AG08396 (cell line): ENCODE measurements at regions not wholly inside any gene's neighbourhood (a gene's known extent, or its start where the extent isn't known, plus 50 kb on each side); places are given as distances from the start of the nearest gene placed in this dataset.
"Not testable (repeated sequence)": the region's sequence is repeated elsewhere in the genome, so short reads cannot be mapped to it uniquely, and the experiment has no call there.

Source experiments
- DNase-seq: peaks from one replicate; pipeline ENCODE4 v3.0.0; 2012; ENCODE audit warnings: low spot score, mixed read lengths

DNA sequence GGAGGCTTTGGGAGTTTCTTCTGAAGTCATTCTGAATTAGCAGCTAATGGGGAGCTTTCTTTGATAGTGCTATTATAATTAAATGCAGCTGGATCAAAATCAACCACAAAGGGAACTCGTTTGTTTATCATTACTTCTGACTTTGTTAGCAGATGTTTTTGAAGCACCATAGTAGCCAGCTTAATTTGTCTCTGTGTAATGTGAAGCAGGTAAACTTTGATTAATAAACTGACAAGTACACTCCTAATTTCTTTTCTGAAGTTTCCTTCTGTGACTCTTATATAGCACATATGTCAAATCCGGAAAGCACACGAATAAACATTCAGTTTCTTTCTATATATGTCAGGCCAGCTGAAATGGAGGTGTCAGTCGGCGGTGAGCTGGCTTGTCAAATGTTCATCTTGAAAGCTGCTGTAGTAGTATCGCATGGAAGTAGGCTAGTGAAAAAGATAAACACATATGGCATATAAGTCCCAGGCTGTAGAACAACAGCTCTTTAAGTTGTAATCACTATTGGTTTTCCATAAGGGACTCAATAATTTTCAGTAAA lies 451.9 kb upstream of the ZEB2 start:
- DNase-seq, result no peak

DNA sequence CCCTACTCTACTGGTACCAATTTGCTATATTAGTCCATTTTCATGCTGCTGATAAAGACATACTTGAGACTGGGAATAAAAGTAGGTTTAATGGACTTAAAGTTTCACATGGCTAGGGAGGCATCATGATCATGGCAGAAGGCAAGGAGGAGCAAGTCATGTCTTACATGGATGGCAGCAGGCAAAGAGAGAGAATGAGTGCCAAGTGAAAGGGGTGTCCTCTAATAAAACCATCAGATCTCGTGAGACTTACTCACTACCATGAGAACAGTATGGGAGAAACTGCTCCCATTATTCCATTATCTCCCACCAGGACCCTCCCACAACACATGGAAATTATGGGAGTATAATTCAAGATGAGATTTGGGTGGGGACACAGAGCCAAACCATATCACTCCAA lies 450.5 kb upstream of the ZEB2 start:
- DNase-seq, result not testable (repeated sequence)

- DNase-seq, result not testable (repeated sequence)
These were observed 449.6 kb upstream of the ZEB2 start for GRCh38 chr2:144969564-144969963.

- no peak for DNase-seq
These were observed 448.0 kb upstream of the ZEB2 start for GRCh38 chr2:144967961-144968360.

- DNase-seq, result no peak
These were observed 445.3 kb upstream of the ZEB2 start for GRCh38 chr2:144965172-144965571.

- DNase-seq, result no peak
These were observed 443.1 kb upstream of the ZEB2 start for GRCh38 chr2:144963031-144963430.

GRCh38 chr2:144959416-144959815 lies 439.5 kb upstream of the ZEB2 start:
- DNase-seq, result no peak

DNA sequence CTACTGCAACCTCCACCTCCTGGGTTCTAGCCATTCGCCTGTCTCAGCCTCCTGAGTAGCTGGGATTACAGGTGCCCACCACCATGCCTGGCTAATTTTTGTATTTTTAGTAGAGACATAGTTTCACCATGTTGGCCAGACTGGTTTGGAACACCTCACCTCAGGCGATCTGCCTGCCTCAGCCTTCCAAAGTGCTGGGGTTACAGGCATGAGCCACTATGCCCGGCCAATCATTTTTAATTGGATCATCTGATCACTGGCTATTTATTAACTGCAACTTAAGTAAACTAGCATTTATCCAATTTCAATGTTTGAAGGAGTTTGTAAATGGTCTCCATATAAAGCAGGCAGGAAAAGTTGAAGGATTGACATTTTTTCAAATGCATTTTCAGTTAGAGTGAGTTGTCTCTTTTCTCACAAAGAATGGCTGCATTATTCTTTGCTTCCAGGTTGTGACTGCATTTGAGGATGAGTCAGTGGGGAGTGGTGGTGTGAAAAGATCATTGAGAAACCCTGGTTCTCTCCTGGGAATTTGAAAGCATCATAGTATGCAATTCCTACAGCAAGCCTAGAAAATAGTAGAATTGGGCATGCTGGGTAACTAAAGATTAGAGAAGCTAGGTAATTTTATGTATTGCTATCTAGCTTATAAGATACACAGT lies 431.1 kb upstream of the ZEB2 start:
- DNase-seq, result peak; percentile 38

DNA sequence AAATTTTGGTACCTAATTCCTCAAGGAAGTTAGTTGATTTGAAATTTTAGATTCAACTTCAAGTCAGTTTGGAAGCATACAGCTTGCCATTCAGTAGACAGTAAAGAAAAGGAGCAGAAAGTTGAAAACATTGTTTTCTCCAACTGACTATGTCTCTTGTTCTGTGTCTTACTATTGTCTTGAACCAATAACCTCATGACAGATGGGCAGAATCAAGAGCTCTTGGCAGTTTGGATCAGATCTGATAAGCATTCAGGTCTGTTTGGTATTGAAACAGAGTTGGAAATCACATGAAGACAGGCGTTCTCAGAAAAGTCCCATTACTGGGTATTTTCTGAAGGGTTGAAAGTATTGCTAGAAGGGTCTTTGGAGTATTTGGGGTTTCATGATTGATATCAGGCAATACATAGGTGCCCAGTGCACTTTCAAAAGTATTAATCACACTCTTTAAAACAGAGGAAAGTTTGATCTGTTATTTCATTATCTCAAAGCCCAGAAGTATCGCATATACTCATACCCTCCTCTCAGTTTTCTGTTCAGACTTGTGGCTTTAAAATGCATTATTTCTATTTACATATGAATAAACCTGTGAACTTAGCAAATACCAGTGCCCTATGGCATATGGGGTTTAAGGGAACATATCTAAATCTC lies 428.4 kb upstream of the ZEB2 start:
- DNase-seq, result no peak

DNA sequence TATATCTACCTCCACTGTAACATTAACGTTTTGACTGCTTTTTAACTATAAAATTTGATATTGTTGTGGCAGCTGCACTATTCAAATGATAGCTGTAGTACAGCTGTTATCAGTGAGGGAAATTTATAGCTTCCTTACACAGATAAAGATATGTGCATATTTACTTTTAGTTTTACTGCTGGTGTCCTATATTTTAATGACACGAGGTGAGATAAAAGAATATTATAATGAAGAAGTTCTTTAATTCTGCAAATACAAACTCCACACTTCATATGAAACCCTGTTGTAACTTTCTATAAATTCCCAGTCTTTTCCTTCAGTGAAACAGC lies 427.8 kb upstream of the ZEB2 start:
- DNase-seq, result no peak

DNA sequence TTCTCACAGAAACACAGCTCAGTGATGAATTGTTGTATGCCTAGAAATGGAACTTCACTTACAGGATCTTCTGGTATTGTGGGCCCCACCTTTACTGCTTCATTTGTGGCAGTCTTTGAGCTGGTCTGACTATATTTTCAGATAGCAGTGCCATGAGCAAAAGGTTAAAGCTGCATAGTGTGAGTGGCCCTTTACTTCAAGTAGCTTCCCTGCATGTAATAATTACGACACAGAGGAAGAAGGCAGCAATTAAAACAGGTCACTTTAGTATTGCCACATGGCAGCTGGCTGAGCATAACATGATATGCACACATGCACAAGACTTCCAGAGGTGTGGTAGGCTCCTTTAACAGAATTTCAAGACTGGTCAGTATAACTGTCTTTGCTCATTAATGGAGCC lies 426.3 kb upstream of the ZEB2 start:
- no peak for DNase-seq

- no peak for DNase-seq
These were observed 424.8 kb upstream of the ZEB2 start for GRCh38 chr2:144944546-144945220.

GRCh38 chr2:144943986-144944385 lies 424.1 kb upstream of the ZEB2 start:
- DNase-seq, result peak; percentile 12

DNA sequence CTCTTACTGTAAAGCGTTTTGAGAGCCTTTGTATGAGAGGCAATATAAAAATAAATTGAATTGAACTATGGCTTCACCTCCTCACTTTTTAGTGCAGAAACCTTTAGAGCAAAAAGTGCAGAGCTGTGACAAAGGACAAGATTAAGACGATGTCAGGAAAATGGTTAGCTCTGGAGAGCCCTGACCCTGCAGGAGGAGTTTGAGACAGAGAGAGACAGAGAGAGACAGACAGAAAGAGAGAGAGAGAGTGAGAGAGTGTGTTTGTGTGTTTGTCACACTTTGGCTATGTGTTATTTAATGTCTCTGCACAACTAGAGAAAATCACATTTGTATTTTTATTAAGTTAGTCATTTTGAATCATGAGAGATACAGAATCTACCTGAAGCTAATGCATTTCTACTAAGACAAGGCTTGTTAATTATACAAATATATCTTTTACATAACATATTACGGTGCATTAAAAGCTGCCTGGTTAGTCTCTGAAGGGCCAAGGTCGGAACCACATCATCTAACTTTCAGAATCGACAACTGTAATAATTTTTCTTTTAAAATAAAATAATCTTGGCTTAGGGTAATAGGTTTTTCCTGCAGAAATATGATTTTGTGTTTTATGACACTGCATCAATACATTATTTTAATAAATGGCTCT lies 423.5 kb upstream of the ZEB2 start:
- DNase-seq, result no peak

DNA sequence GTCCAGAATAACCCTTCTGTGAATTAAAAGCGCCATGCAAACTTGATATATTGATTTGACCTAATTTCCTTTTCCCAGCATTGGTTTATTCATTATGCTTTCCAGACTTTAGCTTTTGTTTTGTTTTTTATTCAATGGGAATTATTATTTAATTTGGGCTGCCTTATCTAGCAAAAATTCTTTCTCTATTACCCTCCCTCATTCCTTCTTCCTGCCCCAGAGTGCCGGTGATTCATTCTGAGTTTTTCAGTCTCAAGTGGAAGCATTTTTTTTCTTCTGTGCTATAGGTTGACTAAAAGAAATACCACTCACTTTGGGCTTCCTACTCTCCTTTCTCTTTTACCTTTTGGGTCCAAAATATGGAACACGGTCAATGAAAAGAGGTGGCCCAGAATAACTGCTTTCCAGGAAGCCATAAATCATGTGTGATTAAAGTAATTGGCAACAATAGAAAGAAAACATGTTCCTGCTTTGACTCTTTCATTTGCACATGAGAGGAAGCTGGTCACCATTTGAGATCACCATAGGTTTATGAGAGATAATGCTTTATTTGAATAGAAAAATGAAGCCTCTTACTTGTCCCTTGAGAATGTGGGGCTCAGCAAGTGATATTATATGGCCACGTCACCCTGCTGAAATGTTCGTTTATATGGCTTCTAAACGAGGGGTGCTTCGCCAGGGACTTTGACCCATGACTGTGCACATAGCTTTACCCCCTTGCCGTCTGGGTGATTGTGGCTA lies 422.8 kb upstream of the ZEB2 start:
- DNase-seq, result peak; percentile 14

DNA sequence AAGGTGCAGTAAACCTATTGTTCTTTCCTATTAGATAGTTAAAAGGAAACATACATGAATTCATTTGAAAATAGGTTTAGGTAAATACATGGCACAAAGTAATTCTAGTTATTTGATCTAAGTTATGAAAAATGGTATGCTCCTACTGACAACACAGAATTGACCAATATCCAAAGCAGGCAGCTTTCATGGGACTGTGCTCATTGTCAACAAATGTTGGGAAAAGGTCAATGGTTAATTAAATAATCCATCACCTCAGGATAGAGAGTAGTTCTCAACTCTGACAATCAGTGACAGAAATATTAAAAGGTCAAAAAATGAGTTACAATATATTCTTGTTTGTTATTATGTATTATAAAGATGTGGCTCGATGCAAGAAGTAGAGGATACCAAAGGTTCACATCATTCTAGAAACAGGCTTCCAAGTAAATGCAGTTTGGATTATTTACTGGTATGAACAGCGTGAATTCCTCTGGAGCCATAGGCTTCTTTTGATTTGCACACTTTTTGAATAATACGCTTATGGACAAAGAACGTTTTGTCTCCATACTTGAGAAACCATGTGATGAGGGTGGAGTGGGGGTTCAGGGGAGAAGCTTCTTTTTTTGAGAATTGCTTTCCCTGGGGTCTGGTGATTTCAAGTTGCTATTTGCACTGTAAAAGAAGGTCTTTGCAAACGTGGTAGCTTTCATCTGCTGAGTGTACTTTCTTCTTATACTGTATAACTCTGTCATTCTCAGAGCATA lies 422.0 kb upstream of the ZEB2 start:
- DNase-seq, result no peak

DNA sequence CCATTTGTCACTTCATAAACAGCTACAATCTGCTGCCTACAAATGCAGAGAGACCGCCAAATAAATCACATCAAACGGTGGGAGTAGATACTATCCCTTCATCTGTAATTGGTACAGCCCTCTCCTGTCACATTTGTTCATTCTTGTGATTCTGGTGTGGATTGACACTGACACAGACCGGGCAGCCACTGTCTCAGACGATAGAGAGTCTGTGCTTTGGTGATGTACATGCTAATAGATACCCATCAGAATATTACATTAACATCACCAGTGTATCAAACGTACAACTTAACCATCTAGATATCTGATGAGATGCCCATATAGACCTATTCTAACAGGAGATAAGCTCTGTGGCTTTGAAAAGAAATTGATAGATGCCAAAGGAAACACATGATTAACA lies 419.7 kb upstream of the ZEB2 start:
- no peak for DNase-seq

DNA sequence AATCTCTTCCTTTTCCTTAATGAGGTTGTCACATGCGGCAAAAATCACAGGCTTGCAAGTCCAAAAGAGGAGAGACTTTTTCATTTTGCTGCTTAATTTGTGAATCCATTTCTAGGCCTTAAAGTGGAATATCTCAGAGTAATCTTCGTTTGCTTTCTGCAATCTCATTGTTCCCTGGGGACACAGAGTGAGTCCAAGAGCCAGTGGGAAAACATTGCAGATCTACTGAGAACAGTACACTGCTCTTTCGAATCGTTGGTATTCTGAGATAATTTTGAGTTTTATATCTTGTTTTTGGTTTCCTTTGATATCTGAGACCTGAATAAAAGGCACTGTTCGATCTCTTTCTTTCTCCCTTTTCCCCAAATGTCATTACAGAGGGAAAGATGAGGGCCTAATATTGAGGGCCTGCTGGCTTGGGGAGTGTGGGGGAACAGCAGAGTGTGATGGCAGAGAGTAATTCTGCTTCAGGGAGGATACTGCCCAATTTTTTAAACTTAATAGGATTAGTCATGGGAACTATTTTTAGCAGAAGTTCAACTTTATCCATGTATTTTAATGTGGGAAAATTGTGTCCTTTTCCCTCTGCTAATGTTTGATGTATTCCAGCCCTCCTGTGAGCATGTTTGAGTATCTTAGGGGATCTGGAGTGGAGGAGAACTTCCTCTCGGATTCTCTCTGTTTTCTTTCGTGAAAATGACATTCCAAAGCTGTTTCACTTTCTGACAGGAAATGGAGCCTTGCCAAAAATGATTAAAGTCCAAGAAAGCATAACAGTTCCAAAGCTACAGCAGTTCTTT lies 418.2 kb upstream of the ZEB2 start:
- peak; percentile 21 for DNase-seq

DNA sequence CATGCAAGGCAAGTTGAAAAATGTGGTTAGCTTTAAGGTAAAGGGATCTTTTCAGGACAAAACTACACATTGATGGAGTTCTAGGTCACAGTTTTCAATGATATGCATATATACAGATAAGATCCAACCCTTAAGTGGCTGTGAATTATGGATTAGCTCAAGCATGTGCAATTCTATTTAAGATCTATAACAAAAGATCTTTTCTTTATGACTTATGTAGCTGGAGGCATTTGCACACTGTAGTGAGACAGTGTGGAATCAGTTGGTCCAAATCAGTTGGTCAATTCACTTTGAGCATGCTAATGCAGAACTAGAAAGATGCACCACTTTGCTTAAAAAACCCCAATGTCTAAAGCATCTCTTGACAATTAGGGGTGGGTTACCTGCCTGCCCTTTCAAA lies 417.1 kb upstream of the ZEB2 start:
- no peak for DNase-seq

DNA sequence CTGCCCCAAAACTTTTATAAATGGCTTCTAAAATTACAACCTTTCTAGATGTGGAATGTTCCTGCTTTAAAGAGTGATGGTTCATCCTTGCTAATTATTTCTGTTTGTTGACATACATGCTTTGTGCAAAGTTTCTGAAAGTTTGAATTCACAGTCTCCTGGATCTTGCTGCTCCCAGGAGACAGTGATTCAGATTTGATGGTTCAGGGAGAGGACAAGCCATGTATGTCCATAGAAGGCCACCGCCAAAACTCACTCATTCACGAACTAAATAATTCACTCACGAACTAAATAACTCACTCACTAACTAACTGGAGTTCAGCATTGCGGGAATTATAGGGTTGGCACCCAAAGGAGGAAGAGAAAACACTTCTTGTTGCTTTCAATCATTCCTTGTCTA lies 416.5 kb upstream of the ZEB2 start:
- no peak for DNase-seq

DNA sequence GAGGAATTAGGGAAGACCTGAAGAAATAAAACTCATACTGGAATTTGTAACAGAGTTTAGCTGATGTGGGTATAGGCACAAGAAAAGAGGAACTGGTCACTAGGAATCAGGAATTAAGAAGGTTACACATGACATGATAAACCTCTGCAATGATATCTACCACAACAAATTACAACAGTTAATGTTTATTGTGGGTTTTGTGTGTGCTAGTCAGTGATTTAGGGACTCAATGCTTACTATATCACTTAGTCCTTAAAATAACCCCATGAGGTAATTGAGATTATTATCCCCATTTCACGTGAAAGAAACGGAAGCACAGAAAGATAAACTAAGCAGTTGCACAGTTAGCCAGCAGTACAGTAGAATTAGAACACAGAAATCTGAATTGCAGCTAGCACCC lies 415.8 kb upstream of the ZEB2 start:
- DNase-seq, result no peak
